KMS-11 (cell line): ENCODE measurements at regions not wholly inside any gene's neighbourhood (a gene's known extent, or its start where the extent isn't known, plus 50 kb on each side); places are given as distances from the start of the nearest gene placed in this dataset.
"Not testable (repeated sequence)": the region's sequence is repeated elsewhere in the genome, so short reads cannot be mapped to it uniquely, and the experiment has no call there.

Experiments used
- H2AFZ ChIP-seq: fragments of 200-600 bp; sonication (generic); 2 replicates; pipeline ENCODE4 v1.6.1; 2016; ENCODE audit warnings: antibody characterized with exemption, mixed run types, low read depth
- H3K27ac ChIP-seq: fragments of 200-600 bp; sonication (generic); 2 replicates; pipeline ENCODE4 v1.6.1; 2016; ENCODE audit warnings: mild to moderate bottlenecking, mixed run types
- H3K27me3 ChIP-seq: fragments of 200-600 bp; sonication (generic); 2 replicates; pipeline ENCODE4 v1.6.1; 2017; ENCODE audit warnings: mild to moderate bottlenecking, low read depth, mixed run types, moderate library complexity; ENCODE audit not compliant: insufficient read depth
- H3K36me3 ChIP-seq: fragments of 200-600 bp; sonication (generic); 2 replicates; pipeline ENCODE4 v1.6.1; 2017; ENCODE audit warnings: mild to moderate bottlenecking, mixed run types; ENCODE audit not compliant: insufficient read depth
- H3K4me1 ChIP-seq: fragments of 200-600 bp; sonication (generic); 2 replicates; pipeline ENCODE4 v1.6.1; 2016; ENCODE audit warnings: mild to moderate bottlenecking, low read depth, mixed run types; ENCODE audit not compliant: poor library complexity, severe bottlenecking
- H3K4me2 ChIP-seq: fragments of 200-600 bp; sonication (generic); 2 replicates; pipeline ENCODE4 v1.7.0; 2016; ENCODE audit warnings: mild to moderate bottlenecking, mixed run types
- H3K4me3 ChIP-seq: fragments of 200-600 bp; sonication (generic); IDR thresholded peaks from 2 replicates; pipeline ENCODE4 v1.6.1; 2017; ENCODE audit warnings: low read depth, low read length, mixed read lengths; ENCODE audit not compliant: insufficient read depth
- H3K79me2 ChIP-seq: fragments of 200-600 bp; sonication (generic); 2 replicates; pipeline ENCODE4 v1.6.1; 2016; ENCODE audit warnings: low read depth, mixed run types; ENCODE audit not compliant: insufficient read depth
- H3K9ac ChIP-seq: fragments of 200-600 bp; sonication (generic); 2 replicates; pipeline ENCODE4 v1.6.1; 2016; ENCODE audit warnings: mild to moderate bottlenecking, mixed run types
- H4K20me1 ChIP-seq: fragments of 200-600 bp; sonication (generic); 2 replicates; pipeline ENCODE4 v1.6.1; 2016; ENCODE audit warnings: mild to moderate bottlenecking, mixed run types; ENCODE audit not compliant: insufficient read depth
- TF ChIP-seq, protein P1 (sequence below): fragments of 200-600 bp; sonication (generic); conservative IDR thresholded peaks from 2 replicates; pipeline ENCODE4 v1.6.1; 2017; ENCODE audit warnings: low read depth, mild to moderate bottlenecking, antibody characterized with exemption, low read length, moderate library complexity, mixed read lengths

DNA sequence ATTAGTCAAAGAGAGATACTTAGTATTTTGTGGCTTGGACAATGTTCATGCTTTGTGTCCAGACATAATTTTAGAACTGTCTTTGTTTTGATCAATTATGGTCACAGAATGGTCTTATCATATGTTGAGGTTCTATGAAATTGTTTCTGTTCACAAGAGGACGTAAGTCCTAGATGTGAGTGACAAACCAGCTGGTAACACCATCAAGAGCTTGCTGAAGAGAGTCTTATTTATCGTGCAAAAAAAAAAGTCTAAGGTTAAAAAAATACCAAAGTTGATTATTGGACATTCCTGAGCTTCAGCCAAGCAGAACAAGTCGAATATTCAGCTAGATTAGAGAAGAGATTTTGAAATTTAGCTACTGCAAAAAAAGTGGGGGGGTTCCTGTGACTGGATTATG lies 495.9 kb upstream of the NAALADL2 start:
- Histone ChIP-seq H3K36me3 (no peaks in the 10 kb centered on the region), H3K4me1 (no peaks in the 10 kb centered on the region), H3K79me2 (no peaks in the 10 kb centered on the region), H3K9ac (no peak overlapping the region), H2AFZ (no peak overlapping the region), H3K4me2 (no peak overlapping the region), H3K27ac (no peak overlapping the region), H3K4me3 (no peak overlapping the region), H4K20me1 (no peaks in the 10 kb centered on the region), H3K27me3 (no peaks in the 10 kb centered on the region)
- TF ChIP-seq, protein P1, sequence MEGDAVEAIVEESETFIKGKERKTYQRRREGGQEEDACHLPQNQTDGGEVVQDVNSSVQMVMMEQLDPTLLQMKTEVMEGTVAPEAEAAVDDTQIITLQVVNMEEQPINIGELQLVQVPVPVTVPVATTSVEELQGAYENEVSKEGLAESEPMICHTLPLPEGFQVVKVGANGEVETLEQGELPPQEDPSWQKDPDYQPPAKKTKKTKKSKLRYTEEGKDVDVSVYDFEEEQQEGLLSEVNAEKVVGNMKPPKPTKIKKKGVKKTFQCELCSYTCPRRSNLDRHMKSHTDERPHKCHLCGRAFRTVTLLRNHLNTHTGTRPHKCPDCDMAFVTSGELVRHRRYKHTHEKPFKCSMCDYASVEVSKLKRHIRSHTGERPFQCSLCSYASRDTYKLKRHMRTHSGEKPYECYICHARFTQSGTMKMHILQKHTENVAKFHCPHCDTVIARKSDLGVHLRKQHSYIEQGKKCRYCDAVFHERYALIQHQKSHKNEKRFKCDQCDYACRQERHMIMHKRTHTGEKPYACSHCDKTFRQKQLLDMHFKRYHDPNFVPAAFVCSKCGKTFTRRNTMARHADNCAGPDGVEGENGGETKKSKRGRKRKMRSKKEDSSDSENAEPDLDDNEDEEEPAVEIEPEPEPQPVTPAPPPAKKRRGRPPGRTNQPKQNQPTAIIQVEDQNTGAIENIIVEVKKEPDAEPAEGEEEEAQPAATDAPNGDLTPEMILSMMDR: no peak

- Histone ChIP-seq H3K4me2 (no peak overlapping the region), H3K36me3 (no peaks in the 10 kb centered on the region), H3K79me2 (no peaks in the 10 kb centered on the region), H3K9ac (no peak overlapping the region), H2AFZ (no peak overlapping the region), H3K4me3 (no peak overlapping the region), H3K4me1 (no peaks in the 10 kb centered on the region), H3K27ac (no peak overlapping the region), H3K27me3 (no peaks in the 10 kb centered on the region), H4K20me1 (no peaks in the 10 kb centered on the region)
- TF ChIP-seq, protein P1: no peak
Observed at GRCh38 chr3:174365796-174366195, 493.3 kb upstream of the NAALADL2 start.

GRCh38 chr3:174366904-174367303 lies 492.2 kb upstream of the NAALADL2 start:
- H2AFZ ChIP-seq: not testable (repeated sequence)

GRCh38 chr3:174376346-174376745 lies 482.8 kb upstream of the NAALADL2 start:
- H3K27me3 ChIP-seq: no peaks in the 10 kb centered on the region
- no peaks in the 10 kb centered on the region for H3K36me3 ChIP-seq
- TF ChIP-seq, protein P1: no peak

More at GRCh38 chr3:174366904-174367303, 492.2 kb upstream of the NAALADL2 start:
- not testable (repeated sequence) for H3K36me3 ChIP-seq, H3K4me3 ChIP-seq, H3K79me2 ChIP-seq, H3K27me3 ChIP-seq, H3K4me2 ChIP-seq, H3K4me1 ChIP-seq, H4K20me1 ChIP-seq, H3K27ac ChIP-seq, H3K9ac ChIP-seq

DNA sequence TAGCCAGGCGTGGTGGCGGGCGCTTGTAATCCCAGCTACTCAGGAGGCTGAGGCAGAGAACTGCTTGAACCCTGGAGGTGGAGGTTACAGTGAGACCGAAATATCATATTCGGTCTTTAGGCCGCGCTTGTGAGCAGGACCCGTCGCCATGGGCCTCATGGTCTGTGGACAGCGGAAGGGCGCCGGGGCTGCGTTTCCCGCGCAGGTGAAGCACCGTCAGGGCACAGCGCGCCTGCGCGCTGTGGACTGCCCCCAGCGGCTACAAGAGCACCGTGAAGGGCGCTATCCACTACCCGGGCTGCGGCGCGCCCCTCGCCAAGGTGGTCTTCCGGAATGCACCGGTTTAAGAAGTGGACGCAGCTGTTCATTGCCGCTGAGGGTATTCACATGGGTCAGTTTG lies 482.0 kb upstream of the NAALADL2 start:
- no peak overlapping the region for H3K9ac ChIP-seq
- H3K4me2 ChIP-seq: no peak overlapping the region
- no peak overlapping the region for H3K4me3 ChIP-seq
- H3K27me3 ChIP-seq: no peaks in the 10 kb centered on the region
- no peaks in the 10 kb centered on the region for H3K4me1 ChIP-seq
- TF ChIP-seq, protein P1: no peak
- no peaks in the 10 kb centered on the region for H3K79me2 ChIP-seq
- no peaks in the 10 kb centered on the region for H3K36me3 ChIP-seq
- no peak overlapping the region for H3K27ac ChIP-seq
- no peak overlapping the region for H2AFZ ChIP-seq
- no peaks in the 10 kb centered on the region for H4K20me1 ChIP-seq

More at GRCh38 chr3:174376346-174376745, 482.8 kb upstream of the NAALADL2 start:
- H3K4me1 ChIP-seq: no peaks in the 10 kb centered on the region
- no peaks in the 10 kb centered on the region for H4K20me1 ChIP-seq
- H2AFZ ChIP-seq: no peak overlapping the region
- H3K79me2 ChIP-seq: no peaks in the 10 kb centered on the region
- H3K4me3 ChIP-seq: no peak overlapping the region
- no peak overlapping the region for H3K4me2 ChIP-seq
- no peak overlapping the region for H3K9ac ChIP-seq
- no peak overlapping the region for H3K27ac ChIP-seq
